K562 (cell line): ENCODE measurements at regions not wholly inside any gene's neighbourhood (a gene's known extent, or its start where the extent isn't known, plus 50 kb on each side); places are given as distances from the start of the nearest gene placed in this dataset.

Experiments
- ATAC-seq: fragments of 200-7000 bp; cut with Tn5 transposase; 3 replicates; pipeline ENCODE4 v1.9.1; 2020; ENCODE audit warnings: moderate library complexity
- BruUV-seq: library from RNA; stranded (reverse); fragments of 400-500 nt; replicated peaks from 2 replicates; lab custom pipeline; 2021; lab: Mats Ljungman, UMichigan
- CTCF ChIA-PET: fragments of 300-600 bp; formaldehyde crosslinking; extraction: SDS; loops from one replicate; lab custom pipeline; 2021; ENCODE audit warnings: low intra/inter-chr PET ratio; lab: Yijun Ruan, JAX
- POLR2A ChIA-PET: fragments of 300-600, 350-650 bp; sonication (Branson Sonifier 250); formaldehyde crosslinking; extraction: SDS; loops from one replicate; lab custom pipeline; 2021; ENCODE audit warnings: antibody characterized with exemption, inconsistent platforms; lab: Yijun Ruan, JAX
- DNase-seq, 4 experiments: peaks; one replicate each; pipeline versions ENCODE4 v3.0.0 to v3.0.0-alpha.2; 2011 to 2018; ENCODE audit warnings: low spot score in 3 of 4, mixed read lengths in 3 of 4; ENCODE audit errors: extremely low read depth in 1 of 4
- FAIRE-seq: peaks from 2 replicates; lab custom pipeline; 2011; peaks lifted over from hg19 to GRCh38; lab: Jason Lieb, UNC
- H2AFZ ChIP-seq: 2 replicates; pipeline ENCODE4 v1.6.0; 2011; ENCODE audit warnings: low read depth, low read length, control low read depth, inconsistent platforms
- H3K27ac ChIP-seq: fragments of 200-600 bp; 3 replicates; pipeline ENCODE4 v1.8.0; 2011; ENCODE audit warnings: low read depth, mild to moderate bottlenecking, control low read depth, inconsistent platforms, low read length, moderate library complexity, mixed read lengths; ENCODE audit errors: extremely low read depth
- H3K27me3 ChIP-seq, 2 experiments: fragments of 300-600 bp in 1 of 2; 2 replicates in 1 of 2; 3 replicates in 1 of 2; pipeline versions ENCODE4 v1.6.0 to v1.8.0; 2011; ENCODE audit warnings: inconsistent platforms in 2 of 2, low read length in 2 of 2, mild to moderate bottlenecking in 1 of 2, mixed read lengths in 1 of 2, moderate library complexity in 1 of 2; ENCODE audit not compliant: control insufficient read depth in 2 of 2, insufficient read depth in 2 of 2
- H3K36me3 ChIP-seq: fragments of 300-600 bp; 3 replicates; pipeline ENCODE4 v1.8.0; 2011; ENCODE audit warnings: mild to moderate bottlenecking, low read length, inconsistent platforms; ENCODE audit not compliant: control insufficient read depth, insufficient read depth
- H3K4me1 ChIP-seq, 2 experiments: fragments of 200-600 bp in 1 of 2; replicated peaks in 1 of 2; 2 replicates in 1 of 2; 3 replicates in 1 of 2; pipeline versions ENCODE4 v1.5.1 to v1.8.0; 2011; ENCODE audit warnings: inconsistent platforms in 2 of 2, low read length in 2 of 2, mild to moderate bottlenecking in 1 of 2, mixed read lengths in 1 of 2, moderate library complexity in 1 of 2; ENCODE audit not compliant: control insufficient read depth in 2 of 2, insufficient read depth in 2 of 2
- H3K4me2 ChIP-seq: 2 replicates; pipeline ENCODE4 v1.6.1; 2011; ENCODE audit warnings: low read length, control low read depth, inconsistent platforms, mixed read lengths; ENCODE audit not compliant: insufficient read depth
- H3K4me3 ChIP-seq: fragments of 200-600 bp; sonication (generic), shearing (Covaris generic); 2 replicates; pipeline ENCODE4 v1.5.1; 2016; ENCODE audit warnings: control low read depth, inconsistent platforms
- H3K79me2 ChIP-seq: fragments of 200-600 bp; 3 replicates; pipeline ENCODE4 v1.8.0; 2011; ENCODE audit warnings: low read length, inconsistent platforms; ENCODE audit not compliant: control insufficient read depth, insufficient read depth
- H3K9ac ChIP-seq, 2 experiments: 2 replicates each; pipeline versions ENCODE4 v1.6.0 to v1.6.1; 2011; ENCODE audit warnings: low read depth in 2 of 2, low read length in 2 of 2, control low read depth in 1 of 2, inconsistent platforms in 1 of 2, mild to moderate bottlenecking in 1 of 2, mixed read lengths in 1 of 2; ENCODE audit not compliant: insufficient read depth in 1 of 2
- H3K9me1 ChIP-seq: one replicate; pipeline ENCODE4 v1.6.0; 2011; ENCODE audit warnings: inconsistent platforms, mild to moderate bottlenecking, low read length, moderate library complexity; ENCODE audit not compliant: control insufficient read depth, insufficient read depth
- H3K9me3 ChIP-seq: replicated peaks from 2 replicates; pipeline ENCODE4 v1.5.1; 2011; ENCODE audit warnings: low read depth, low read length, inconsistent platforms; ENCODE audit not compliant: control insufficient read depth, insufficient read depth
- H4K20me1 ChIP-seq: replicated peaks from 2 replicates; pipeline ENCODE4 v1.6.1; 2011; ENCODE audit warnings: low read length, inconsistent platforms, mixed read lengths; ENCODE audit not compliant: control insufficient read depth, insufficient read depth
- CBX3 ChIP-seq, 2 experiments: IDR thresholded peaks; 1 replicate in 1 of 2; 2 replicates in 1 of 2; pipeline ENCODE4 v1.6.1; 2012; ENCODE audit warnings: inconsistent platforms in 2 of 2, low read length in 2 of 2, borderline replicate concordance in 1 of 2, control low read depth in 1 of 2
- CREB3 ChIP-seq: fragments of 450-650 bp; conservative IDR thresholded peaks from 2 replicates; pipeline ENCODE4 v1.6.1; 2016; ENCODE audit warnings: missing genetic modification characterization, low read depth, mild to moderate bottlenecking, missing compliant biosample characterization, moderate library complexity
- ELK3 ChIP-seq: fragments of 450-650 bp; formaldehyde crosslinking; IDR thresholded peaks from 2 replicates; pipeline ENCODE4 v1.4.0; 2020; ENCODE audit warnings: mild to moderate bottlenecking
- HINFP ChIP-seq: fragments of 450-650 bp; conservative IDR thresholded peaks from 2 replicates; pipeline ENCODE4 v1.6.1; 2016; ENCODE audit warnings: missing genetic modification characterization, low read depth, mild to moderate bottlenecking, control low read depth, missing compliant biosample characterization
- HOXB6 ChIP-seq: fragments of 250-450 bp; sonication (Bioruptor Pico); IDR thresholded peaks from 2 replicates; pipeline ENCODE4 v1.5.1; 2022; ENCODE audit warnings: mild to moderate bottlenecking, borderline replicate concordance
- KDM2B ChIP-seq: fragments of 250-450 bp; sonication (Bioruptor Pico); IDR thresholded peaks from 2 replicates; pipeline ENCODE4 v1.8.0; 2021; ENCODE audit warnings: mild to moderate bottlenecking, moderate library complexity
- MCM5 ChIP-seq: fragments of 450-650 bp; IDR thresholded peaks from 2 replicates; pipeline ENCODE4 v1.6.1; 2016; ENCODE audit warnings: low read depth
- MEF2A ChIP-seq: IDR thresholded peaks from 2 replicates; pipeline ENCODE4 v1.6.1; 2011; ENCODE audit warnings: low read depth, mild to moderate bottlenecking, low read length, moderate library complexity; ENCODE audit not compliant: control insufficient read depth
- PURB ChIP-seq: sonication (generic); formaldehyde crosslinking; IDR thresholded peaks from 2 replicates; pipeline ENCODE4 v1.9.0; 2021; ENCODE audit warnings: low read depth, mild to moderate bottlenecking, missing genetic modification reagents
- SMARCB1 ChIP-seq: IDR thresholded peaks from 2 replicates; pipeline ENCODE4 v1.6.1; 2011; ENCODE audit warnings: improper control_type of control experiment, low read depth; ENCODE audit not compliant: insufficient read length
- WGBS: fragments of 100-300 bp; shearing (Covaris generic); methylation state at CpG from one replicate; pipeline ENCODE4 v1.1.6; 2016; ENCODE audit warnings: low coverage, mixed read lengths; ENCODE audit not compliant: insufficient coverage; ENCODE audit errors: missing lambda C conversion rate; 5-methylcytosine and 5-hydroxymethylcytosine counted together
- in situ Hi-C: fragments of 300-500 bp; cut with MboI; formaldehyde crosslinking; loops from 4 replicates; pipeline ENCODE4 v1.15.0; 2018; ENCODE audit warnings: inconsistent platforms, mixed read lengths
- intact Hi-C: fragments of 100-400 bp; cut with micrococcal nuclease; formaldehyde crosslinking; loops from 2 replicates; pipeline ENCODE4 v1.14.2; 2022

GRCh38 chr22:48974443-48975315 is 853.0 kb downstream of the BRD1 start:
- no peak overlapping the region for H3K4me3 ChIP-seq
- H3K9me3 ChIP-seq, result no peaks in the 10 kb centered on the region
- WGBS, result 2% methylated on average over 9 of the region's 13 CpGs
- ChIA-PET POLR2A (no interaction called here), CTCF (no interaction called here)
- no peak for FAIRE-seq
- BruUV-seq, result no TSS peak
- H3K79me2 ChIP-seq, result no peaks in the 10 kb centered on the region
- H2AFZ ChIP-seq, result no peak overlapping the region
- no peak for ATAC-seq
- H3K4me1 ChIP-seq, result no peaks in the 10 kb centered on the region
- H3K4me2 ChIP-seq, result no peak overlapping the region
- no peaks in the 10 kb centered on the region for H3K36me3 ChIP-seq
- intact Hi-C loops (no loop called here), in situ Hi-C loops (no loop called here)
- no peak overlapping the region for H3K9ac ChIP-seq
- no peaks in the 10 kb centered on the region for H3K27me3 ChIP-seq
- no peaks in the 10 kb centered on the region for H3K9me1 ChIP-seq
- H4K20me1 ChIP-seq, result no peaks in the 10 kb centered on the region
- no peak for DNase-seq
- TF ChIP-seq HOXB6 (CRISPR knock-in tag) (no peak), HINFP (tag) (no peak), CREB3 (tag) (no peak), PURB (CRISPR knock-in tag) (no peak), MCM5 (no peak), SMARCB1 (no peak), KDM2B (CRISPR knock-in tag) (no peak), CBX3 (IDR thresholded peaks at IDR 0.05; ENCODE audit: borderline replicate concordance in 1 of 2, low read length in 2 of 2) (no peak), MEF2A (no peak), ELK3 (CRISPR knock-in tag) (no peak)
- TF ChIP-seq, all 486 proteins: peak for 0
- H3K27ac ChIP-seq, result no peak overlapping the region
